Neural progenitor cell (in vitro differentiated cells): ENCODE measurements at regions not wholly inside any gene's neighbourhood (a gene's known extent, or its start where the extent isn't known, plus 50 kb on each side); places are given as distances from the start of the nearest gene placed in this dataset.

Source experiments
- DNase-seq: peaks from one replicate; pipeline ENCODE4 v3.0.0-alpha.2; 2016; ENCODE audit warnings: low spot score
- H2AFZ ChIP-seq: fragments of 200-600 bp; sonication (generic); replicated peaks from 2 replicates; pipeline ENCODE4 v1.6.1; 2016; ENCODE audit warnings: antibody characterized with exemption
- H3F3A ChIP-seq: fragments of 200-600 bp; sonication (generic); 2 replicates; pipeline ENCODE4 v1.6.1; 2016; ENCODE audit warnings: antibody characterized with exemption, low read depth
- H3K27ac ChIP-seq: fragments of 200-600 bp; sonication (generic); 2 replicates; pipeline ENCODE4 v1.5.1; 2016; ENCODE audit warnings: mild to moderate bottlenecking
- H3K27me3 ChIP-seq: fragments of 200-600 bp; sonication (generic); 2 replicates; pipeline ENCODE4 v1.6.1; 2016; ENCODE audit warnings: mild to moderate bottlenecking, moderate library complexity
- H3K36me3 ChIP-seq: fragments of 200-600 bp; sonication (generic); 2 replicates; pipeline ENCODE4 v1.5.1; 2016
- H3K4me1 ChIP-seq: fragments of 200-600 bp; sonication (generic); 2 replicates; pipeline ENCODE4 v1.6.1; 2016; ENCODE audit warnings: mixed run types
- H3K4me2 ChIP-seq: fragments of 200-600 bp; sonication (generic); 2 replicates; pipeline ENCODE4 v1.6.1; 2016
- H3K4me3 ChIP-seq: fragments of 200-600 bp; sonication (generic); 2 replicates; pipeline ENCODE4 v1.5.1; 2016
- H3K79me2 ChIP-seq: fragments of 200-600 bp; sonication (generic); 2 replicates; pipeline ENCODE4 v1.6.1; 2016; ENCODE audit warnings: low read depth
- H3K9ac ChIP-seq: fragments of 200-600 bp; sonication (generic); 2 replicates; pipeline ENCODE4 v1.6.1; 2016
- H3K9me3 ChIP-seq: fragments of 200-600 bp; sonication (generic); 2 replicates; pipeline ENCODE4 v1.5.1; 2016; ENCODE audit warnings: low read depth
- H4K20me1 ChIP-seq: fragments of 200-600 bp; sonication (generic); 2 replicates; pipeline ENCODE4 v1.6.1; 2016; ENCODE audit warnings: low read depth
- H3K27ac Mint-ChIP-seq: 3 replicates; pipeline ENCODE4 v1.8.0; 2021; ENCODE audit warnings: mixed read lengths
- H3K27me3 Mint-ChIP-seq: 2 replicates; pipeline ENCODE4 v1.8.0; 2022; ENCODE audit warnings: low read depth, mild to moderate bottlenecking, inconsistent platforms, moderate library complexity, mixed read lengths; ENCODE audit not compliant: insufficient read depth
- H3K36me3 Mint-ChIP-seq: 3 replicates; pipeline ENCODE4 v1.8.0; 2021; ENCODE audit warnings: mixed read lengths
- H3K4me1 Mint-ChIP-seq: 3 replicates; pipeline ENCODE4 v1.8.0; 2021; ENCODE audit warnings: mixed read lengths
- H3K4me3 Mint-ChIP-seq: 3 replicates; pipeline ENCODE4 v1.8.0; 2021; ENCODE audit warnings: mild to moderate bottlenecking, moderate library complexity, mixed read lengths
- H3K9me3 Mint-ChIP-seq: 3 replicates; pipeline ENCODE4 v1.8.0; 2020; ENCODE audit warnings: mixed read lengths
- EZH2 ChIP-seq: fragments of 200-600 bp; sonication (generic); IDR thresholded peaks from 2 replicates; pipeline ENCODE4 v1.6.1; 2017; ENCODE audit warnings: antibody characterized with exemption, mild to moderate bottlenecking, moderate library complexity
- EZH2phosphoT487 ChIP-seq: fragments of 200-600 bp; sonication (generic); IDR thresholded peaks from 2 replicates; pipeline ENCODE4 v1.6.1; 2017; ENCODE audit warnings: antibody characterized with exemption
- TF ChIP-seq, protein P1 (sequence below): fragments of 200-600 bp; sonication (generic); IDR thresholded peaks from 2 replicates; pipeline ENCODE4 v1.5.1; 2017; ENCODE audit warnings: antibody characterized with exemption, mild to moderate bottlenecking

DNA sequence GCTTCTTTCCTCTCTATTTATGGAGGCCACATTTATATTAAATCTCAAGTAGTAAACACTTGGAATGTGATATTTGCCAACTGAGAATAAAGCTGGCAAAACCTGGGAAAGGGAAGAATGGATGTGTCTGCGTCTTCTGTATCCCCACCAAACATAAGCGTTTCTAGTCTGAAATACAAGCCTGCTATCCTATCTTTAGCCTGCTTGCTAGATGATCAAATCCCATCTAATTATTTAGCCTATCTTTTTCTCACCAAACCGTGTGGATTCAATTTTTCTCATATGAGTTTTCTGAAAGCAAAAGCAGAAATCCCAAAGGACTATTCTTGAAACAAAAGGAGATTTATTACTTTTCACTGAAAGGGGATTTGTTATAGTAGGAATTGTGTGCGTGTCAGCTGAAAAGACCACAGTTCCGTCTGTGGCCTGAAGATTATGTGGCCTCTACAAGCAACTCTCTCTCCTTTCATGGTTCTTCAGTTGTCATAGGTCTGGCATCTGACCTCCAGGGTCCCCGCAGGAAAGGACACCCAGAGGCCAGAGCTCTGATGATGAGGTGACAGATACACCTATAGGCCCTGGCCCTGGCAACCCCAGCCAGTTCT is 266.0 kb upstream of the MCTP2 start:
- Mint-ChIP-seq H3K4me3 (no peak overlapping the region), H3K27me3 (no peaks in the 10 kb centered on the region), H3K9me3 (no peaks in the 10 kb centered on the region), H3K4me1 (peaks cover 9% of the 10 kb centered on the region), H3K36me3 (no peaks in the 10 kb centered on the region), H3K27ac (no peak overlapping the region)
- TF ChIP-seq, protein P1, sequence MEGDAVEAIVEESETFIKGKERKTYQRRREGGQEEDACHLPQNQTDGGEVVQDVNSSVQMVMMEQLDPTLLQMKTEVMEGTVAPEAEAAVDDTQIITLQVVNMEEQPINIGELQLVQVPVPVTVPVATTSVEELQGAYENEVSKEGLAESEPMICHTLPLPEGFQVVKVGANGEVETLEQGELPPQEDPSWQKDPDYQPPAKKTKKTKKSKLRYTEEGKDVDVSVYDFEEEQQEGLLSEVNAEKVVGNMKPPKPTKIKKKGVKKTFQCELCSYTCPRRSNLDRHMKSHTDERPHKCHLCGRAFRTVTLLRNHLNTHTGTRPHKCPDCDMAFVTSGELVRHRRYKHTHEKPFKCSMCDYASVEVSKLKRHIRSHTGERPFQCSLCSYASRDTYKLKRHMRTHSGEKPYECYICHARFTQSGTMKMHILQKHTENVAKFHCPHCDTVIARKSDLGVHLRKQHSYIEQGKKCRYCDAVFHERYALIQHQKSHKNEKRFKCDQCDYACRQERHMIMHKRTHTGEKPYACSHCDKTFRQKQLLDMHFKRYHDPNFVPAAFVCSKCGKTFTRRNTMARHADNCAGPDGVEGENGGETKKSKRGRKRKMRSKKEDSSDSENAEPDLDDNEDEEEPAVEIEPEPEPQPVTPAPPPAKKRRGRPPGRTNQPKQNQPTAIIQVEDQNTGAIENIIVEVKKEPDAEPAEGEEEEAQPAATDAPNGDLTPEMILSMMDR, result no peak
- TF ChIP-seq EZH2 (no peak), EZH2phosphoT487 (no peak)
- H3K4me3 ChIP-seq, result no peak overlapping the region
- H3K9me3 ChIP-seq, result no peaks in the 10 kb centered on the region
- no peak for DNase-seq
- no peaks in the 10 kb centered on the region for H3K36me3 ChIP-seq
- no peak overlapping the region for H3K27ac ChIP-seq
- H3K4me2 ChIP-seq, result no peak overlapping the region
- no peaks in the 10 kb centered on the region for H4K20me1 ChIP-seq
- H3K9ac ChIP-seq, result no peak overlapping the region
- no peaks in the 10 kb centered on the region for H3F3A ChIP-seq
- no peak overlapping the region for H2AFZ ChIP-seq
- no peaks in the 10 kb centered on the region for H3K4me1 ChIP-seq
- H3K79me2 ChIP-seq, result no peaks in the 10 kb centered on the region
- H3K27me3 ChIP-seq, result no peaks in the 10 kb centered on the region

DNA sequence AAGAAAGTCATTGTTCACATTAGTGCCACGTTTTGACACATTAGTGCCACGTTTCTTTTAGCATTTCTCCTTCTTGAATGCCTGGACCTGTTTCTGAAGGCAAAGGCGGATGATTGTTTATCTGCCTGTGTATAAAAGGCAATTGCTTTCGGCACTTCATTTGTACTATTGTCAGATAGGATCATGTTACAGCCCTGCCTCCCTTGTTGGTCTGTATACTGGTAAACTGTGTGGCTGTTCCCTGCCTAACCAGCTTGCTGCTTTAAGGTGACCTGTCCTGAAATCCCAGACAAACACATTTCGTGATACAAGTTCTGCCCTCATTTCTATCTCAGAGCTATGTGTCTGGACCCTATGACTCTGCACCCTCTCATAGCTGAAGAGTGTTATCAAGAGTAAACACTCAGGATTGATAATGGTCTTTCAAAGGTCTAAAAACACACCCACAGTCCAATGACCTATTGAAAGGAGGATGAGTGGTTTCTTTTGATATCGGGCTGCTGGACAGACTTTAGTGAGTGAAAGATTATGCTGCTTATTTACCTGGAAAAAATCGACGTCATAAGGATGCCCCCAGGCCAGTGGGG is 276.3 kb upstream of the MCTP2 start:
- H3K36me3 ChIP-seq, result no peaks in the 10 kb centered on the region
- TF ChIP-seq EZH2phosphoT487 (no peak), EZH2 (no peak)
- TF ChIP-seq, protein P1, result no peak
- no peak overlapping the region for H3K27ac Mint-ChIP-seq
- H3K9me3 Mint-ChIP-seq, result no peaks in the 10 kb centered on the region
- no peaks in the 10 kb centered on the region for H4K20me1 ChIP-seq
- H3K4me3 ChIP-seq, result no peak overlapping the region
- H3F3A ChIP-seq, result no peaks in the 10 kb centered on the region
- peaks cover 14% of the 10 kb centered on the region for H3K4me1 ChIP-seq
- H3K4me3 Mint-ChIP-seq, result no peak overlapping the region
- peaks cover 7% of the 10 kb centered on the region for H3K4me1 Mint-ChIP-seq
- H3K9ac ChIP-seq, result no peak overlapping the region
- H3K4me2 ChIP-seq, result peak overlapping the region; percentile 39
- no peak overlapping the region for H2AFZ ChIP-seq
- DNase-seq, result peak; percentile 19
- H3K27ac ChIP-seq, result no peak overlapping the region
- no peaks in the 10 kb centered on the region for H3K79me2 ChIP-seq
- H3K36me3 Mint-ChIP-seq, result no peaks in the 10 kb centered on the region
- H3K9me3 ChIP-seq, result no peaks in the 10 kb centered on the region
- H3K27me3 Mint-ChIP-seq, result no peaks in the 10 kb centered on the region
- H3K27me3 ChIP-seq, result no peaks in the 10 kb centered on the region

DNA sequence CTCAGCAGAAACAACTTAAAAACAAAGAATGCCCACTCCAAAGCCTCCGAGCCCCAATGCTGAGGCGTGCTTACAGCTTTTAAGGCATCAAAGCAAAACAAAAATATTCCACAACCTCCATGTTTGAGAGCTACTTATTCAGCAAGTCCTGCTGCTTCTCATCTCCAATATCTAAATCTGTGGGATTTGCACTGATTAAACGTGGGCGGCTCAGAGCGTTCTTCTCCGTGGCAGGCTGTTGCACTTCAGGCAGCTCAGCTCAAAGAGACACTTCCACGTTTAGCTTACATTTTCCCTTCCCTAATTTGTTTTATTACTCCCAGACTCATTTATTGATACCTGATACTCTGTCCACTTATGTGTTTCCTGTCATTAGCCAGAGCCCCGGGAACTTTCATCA is 282.6 kb upstream of the MCTP2 start:
- Histone ChIP-seq H4K20me1 (no peaks in the 10 kb centered on the region), H3K4me1 (no peaks in the 10 kb centered on the region), H3K9ac (no peak overlapping the region), H3K27me3 (no peaks in the 10 kb centered on the region), H3K36me3 (no peaks in the 10 kb centered on the region), H3K9me3 (no peaks in the 10 kb centered on the region), H3F3A (no peaks in the 10 kb centered on the region), H3K4me2 (no peak overlapping the region), H2AFZ (peak overlapping the region; percentile 60), H3K4me3 (no peak overlapping the region), H3K79me2 (no peaks in the 10 kb centered on the region), H3K27ac (no peak overlapping the region)
- Mint-ChIP-seq H3K27me3 (no peaks in the 10 kb centered on the region), H3K4me3 (no peak overlapping the region), H3K36me3 (no peaks in the 10 kb centered on the region), H3K4me1 (peaks cover 3% of the 10 kb centered on the region), H3K9me3 (no peaks in the 10 kb centered on the region), H3K27ac (no peak overlapping the region)
- no peak for TF ChIP-seq EZH2phosphoT487
- TF ChIP-seq, protein P1, result no peak
- no peak for TF ChIP-seq EZH2
- DNase-seq, result no peak
